Skeletal muscle cell (primary cell): ENCODE measurements at regions not wholly inside any gene's neighbourhood (a gene's known extent, or its start where the extent isn't known, plus 50 kb on each side); places are given as distances from the start of the nearest gene placed in this dataset.

ENCODE experiments used
- DNase-seq: peaks from one replicate; pipeline ENCODE4 v3.0.0-alpha.2; 2010; ENCODE audit warnings: low read depth
- H3K4me3 ChIP-seq: 2 replicates; pipeline ENCODE4 v1.5.1; 2011; ENCODE audit warnings: low read depth, mild to moderate bottlenecking, control low read depth, low read length, moderate library complexity

DNA sequence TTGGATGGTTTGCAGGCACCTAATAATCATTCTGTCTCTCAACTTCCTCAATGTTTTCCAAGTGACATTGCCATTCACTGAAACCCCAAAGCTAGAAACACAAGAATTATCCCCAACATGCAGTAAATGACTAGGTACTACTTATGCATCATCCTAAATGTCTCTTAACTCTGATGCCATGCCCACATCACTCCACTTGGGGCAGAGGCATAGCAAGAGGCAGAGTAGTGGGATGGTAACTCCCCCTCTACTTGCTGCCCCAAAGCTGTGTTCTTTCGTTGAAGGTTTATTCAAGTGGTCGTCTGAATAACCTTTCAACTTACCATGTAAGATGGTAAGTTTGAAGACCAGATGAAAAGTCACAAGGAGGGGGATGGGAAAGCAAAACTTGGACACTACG lies 77.9 kb upstream of the SOX5 start:
- no peak overlapping the region for H3K4me3 ChIP-seq
- DNase-seq = no peak

DNA sequence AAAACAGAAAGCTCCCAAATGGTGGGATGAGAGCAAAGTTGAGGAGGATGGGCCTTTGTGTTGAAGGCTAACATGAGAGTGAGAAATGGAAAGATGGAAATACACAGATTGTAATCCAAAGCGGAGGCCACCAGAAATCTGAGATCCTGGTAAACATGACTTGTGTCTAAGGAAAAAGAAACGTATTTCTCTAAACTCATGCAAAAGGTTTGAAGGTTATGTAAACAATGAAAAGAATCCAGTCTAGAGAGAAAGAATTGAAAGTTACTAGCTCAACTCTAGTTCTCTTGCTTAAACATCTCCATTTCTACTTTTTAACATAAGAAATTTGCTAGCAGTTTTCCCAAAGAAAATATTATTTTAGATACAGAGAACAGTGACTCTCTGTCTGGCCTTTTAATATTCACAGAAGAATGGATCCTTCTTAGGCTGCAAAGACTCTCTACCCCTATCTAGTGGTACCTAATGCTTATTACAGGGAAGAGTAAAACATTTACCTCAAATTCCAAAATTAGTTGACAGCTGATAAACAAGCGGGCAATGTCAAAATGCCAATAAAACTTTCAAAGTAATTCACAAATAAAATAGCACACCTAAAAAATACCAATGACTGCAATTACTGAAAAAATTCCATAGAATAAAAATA lies 75.8 kb upstream of the SOX5 start:
- DNase-seq = no peak
- no peak overlapping the region for H3K4me3 ChIP-seq

DNA sequence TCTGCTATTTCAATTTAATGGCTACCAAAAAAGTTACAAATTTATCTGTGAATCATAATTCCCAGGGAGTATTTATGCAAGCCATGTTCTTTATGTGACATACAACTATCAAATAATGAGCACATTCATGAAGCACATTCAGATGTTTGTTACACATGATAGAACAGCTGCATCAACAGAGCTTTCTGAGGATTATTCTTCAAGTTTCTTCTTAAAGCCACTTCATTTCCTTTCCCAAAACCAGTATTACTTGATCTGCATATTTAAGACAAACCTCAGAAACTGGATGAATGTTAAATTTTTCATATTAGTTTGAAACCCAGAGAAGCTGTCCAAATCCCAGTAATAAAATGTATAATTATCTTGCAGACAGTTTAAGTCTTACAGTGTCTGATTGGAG lies 73.6 kb upstream of the SOX5 start:
- no peak for DNase-seq
- H3K4me3 ChIP-seq = no peak overlapping the region

DNA sequence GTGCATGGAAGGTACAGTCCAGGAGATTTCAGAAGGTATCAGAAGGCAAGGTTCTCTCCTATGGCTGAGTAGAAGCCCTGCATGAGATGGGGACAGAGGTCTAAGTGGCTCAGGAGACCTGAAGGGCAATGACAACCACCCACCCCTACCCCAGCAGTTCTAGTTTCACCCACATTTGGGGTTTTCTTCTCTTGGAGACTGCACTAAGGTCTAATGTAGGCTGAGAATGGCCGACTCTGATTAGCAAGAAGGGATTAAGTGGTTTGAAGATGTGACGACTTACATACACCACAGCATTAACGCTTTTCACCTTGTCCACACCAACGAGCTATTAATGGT lies 71.7 kb upstream of the SOX5 start:
- H3K4me3 ChIP-seq = no peak overlapping the region
- no peak for DNase-seq

DNA sequence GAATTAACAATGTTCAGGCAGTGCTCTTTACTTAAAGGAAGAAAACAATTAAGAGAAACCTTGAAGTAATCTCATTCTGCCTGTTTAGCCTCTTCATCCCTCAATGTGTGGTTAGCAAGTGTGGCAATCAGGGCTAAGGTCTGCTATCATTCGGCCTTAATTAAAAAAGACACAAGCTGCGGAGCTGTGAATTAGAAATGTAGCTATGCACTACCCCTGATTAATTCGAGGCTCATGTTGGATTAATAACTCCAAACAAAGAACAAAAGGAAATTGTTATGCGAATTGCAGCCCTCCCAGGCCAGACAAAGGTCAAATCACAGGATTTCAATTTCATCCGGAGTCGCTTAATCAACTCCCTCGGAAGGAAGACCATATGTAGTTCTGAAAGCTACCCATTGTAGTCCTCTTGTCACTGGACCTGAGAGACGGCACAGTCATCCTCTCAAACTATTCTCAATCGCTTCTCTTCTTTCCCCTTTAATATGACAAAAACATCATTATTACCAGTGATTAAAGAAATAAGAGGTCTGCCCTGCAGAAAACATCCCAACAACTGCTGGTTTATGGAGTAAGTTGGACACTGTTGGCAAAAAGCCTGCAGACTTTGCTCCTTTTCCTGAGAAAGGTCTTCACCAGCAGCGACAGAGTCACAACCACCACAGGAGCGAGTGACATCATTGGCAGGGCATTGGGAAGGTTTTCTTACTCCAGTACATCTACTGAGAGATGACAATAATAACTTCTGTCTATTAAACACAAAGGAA lies 71.1 kb upstream of the SOX5 start:
- no peak overlapping the region for H3K4me3 ChIP-seq

DNA sequence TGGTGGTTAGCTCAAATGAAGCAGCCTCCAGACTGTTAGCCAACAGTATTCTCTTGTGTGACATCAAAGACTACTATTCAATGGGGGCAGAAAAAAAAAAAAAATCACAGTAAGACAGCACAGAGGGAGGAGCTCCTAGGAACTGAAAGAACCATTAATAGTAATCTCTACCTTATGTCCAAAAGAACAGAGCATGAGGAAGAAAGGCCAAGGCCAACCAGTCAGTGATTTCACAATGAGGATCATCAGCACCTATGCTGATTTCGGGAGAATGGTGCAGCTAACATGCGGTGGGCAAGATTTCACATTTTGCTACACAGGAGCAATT lies 66.3 kb upstream of the SOX5 start:
- H3K4me3 ChIP-seq = no peak overlapping the region
- no peak for DNase-seq

More for the DNA sequence above, 71.1 kb upstream of the SOX5 start:
- DNase-seq = no peak

DNA sequence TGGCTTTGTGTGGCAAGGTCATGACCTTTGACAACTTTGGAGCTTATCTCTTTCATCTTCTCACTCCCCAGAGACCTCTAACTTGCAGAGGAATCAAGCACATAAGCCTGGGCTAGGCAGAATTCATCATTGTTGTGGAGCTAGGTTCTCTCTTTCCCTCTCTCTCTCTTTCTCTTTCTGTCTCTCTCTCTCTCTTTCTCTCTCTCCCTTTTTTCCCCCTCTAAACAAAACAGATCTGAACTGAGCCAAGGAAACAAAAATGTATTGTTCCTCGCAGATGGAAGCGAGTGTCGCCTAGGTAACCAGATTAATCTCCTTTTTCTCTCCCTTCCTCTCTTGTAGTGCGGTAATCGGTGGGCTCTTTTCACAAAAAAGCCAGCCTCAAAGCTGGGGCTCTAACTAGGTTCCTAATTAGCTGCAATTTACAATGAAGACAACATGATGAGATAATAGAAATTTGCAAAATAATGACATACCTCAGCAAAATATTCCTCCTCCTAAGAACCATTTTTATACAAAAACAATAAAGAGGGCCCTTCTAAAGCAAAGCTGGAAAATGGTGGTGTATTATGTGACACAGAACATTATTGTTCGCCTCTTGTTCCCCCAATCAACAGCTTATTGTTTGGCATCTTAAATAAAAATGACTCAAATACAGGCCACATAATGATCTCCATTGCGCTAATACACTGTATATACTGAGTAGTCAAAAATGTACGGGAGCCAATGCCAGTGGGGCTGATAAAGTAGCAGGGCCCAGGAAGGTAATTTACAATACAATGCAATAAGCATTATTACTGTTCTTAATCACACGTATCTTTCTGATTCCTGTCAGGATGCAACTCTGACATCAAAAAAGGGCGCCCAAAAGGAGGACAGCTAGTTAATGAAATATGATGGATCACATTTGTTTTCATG lies 65.7 kb upstream of the SOX5 start:
- H3K4me3 ChIP-seq = no peak overlapping the region
- no peak for DNase-seq

DNA sequence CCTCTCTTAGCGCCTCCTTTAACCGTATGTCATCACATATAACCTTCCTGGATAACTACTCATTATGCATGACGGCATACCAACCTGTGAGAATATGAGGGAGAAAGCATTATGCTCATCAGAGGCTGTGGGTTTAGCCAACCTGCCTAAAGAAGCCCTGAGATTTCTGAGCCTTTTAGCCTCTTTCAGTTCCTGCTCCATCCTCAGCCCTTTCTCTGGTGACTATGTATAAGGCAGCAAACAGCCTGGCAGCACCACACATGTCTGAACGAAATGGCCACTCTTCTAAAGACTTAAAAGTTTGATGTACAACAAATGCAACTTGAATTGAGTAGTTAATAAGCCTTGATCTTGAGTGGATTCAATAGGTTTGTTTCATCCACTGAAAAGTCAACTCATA lies 64.8 kb upstream of the SOX5 start:
- DNase-seq = no peak
- H3K4me3 ChIP-seq = no peak overlapping the region

DNA sequence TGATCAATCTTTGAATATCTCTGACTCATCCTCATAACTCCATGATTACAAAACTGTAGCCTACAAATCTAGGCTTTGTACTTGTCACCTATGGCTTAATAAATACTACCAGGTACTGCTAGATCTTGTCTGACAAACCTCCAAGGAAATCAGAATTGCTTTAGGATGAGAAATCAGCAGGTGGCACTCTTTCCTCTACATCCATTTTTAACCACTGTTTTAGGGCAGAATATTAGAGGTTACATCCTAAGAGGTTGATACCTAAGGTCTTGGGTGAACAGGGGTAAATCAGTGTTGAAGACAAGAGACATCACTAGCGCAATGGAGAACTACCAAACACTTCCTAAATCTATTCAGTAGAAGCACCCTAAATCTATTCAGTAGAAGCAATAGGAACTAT lies 63.1 kb upstream of the SOX5 start:
- DNase-seq = no peak
- no peak overlapping the region for H3K4me3 ChIP-seq

DNA sequence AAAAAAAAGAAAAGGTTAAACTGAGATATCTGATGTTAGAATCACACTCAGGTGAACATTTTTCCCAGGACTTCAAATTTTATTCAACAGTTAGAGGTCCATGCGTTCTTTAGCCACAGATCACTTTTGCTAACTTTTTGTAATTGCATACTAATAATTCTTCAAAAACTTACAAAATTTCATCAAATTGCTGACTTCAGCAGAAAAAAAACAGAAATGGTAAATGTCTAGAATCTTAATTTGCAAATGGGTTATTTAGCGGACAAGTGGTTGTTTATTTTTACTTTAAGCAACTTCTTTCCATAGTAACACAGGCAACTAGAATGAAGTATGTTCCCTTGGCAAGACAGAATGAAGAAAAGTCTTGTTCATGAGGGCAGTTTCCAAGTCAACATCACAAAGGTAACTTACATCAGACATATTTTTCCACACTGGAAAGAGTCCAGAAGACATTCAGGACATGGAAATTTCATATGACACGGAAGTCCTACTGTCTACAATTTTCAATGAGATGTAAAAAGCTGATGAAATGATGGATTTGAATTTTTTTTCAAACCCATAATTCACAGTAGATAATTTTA lies 62.5 kb upstream of the SOX5 start:
- no peak for DNase-seq
- no peak overlapping the region for H3K4me3 ChIP-seq

DNA sequence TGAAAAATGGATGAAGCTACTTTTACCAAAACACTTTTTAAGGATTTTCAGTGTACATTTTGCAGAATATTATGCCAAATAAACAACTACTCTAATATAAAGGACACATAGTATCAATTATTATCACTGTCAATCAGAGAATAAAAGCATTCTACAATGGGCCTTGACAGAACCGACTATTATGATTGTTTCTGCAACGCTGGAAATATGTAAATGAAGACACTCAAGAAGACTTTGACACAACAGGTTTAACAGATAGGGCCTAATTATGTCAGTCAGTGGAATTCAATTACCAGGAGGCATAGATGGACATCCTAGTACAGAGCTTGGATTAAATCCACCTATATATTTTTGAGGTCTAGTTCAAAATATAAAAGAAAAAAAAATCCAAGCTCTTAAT lies 58.7 kb upstream of the SOX5 start:
- no peak overlapping the region for H3K4me3 ChIP-seq
- no peak for DNase-seq
